DOHH2 (cell line): ENCODE measurements at regions not wholly inside any gene's neighbourhood (a gene's known extent, or its start where the extent isn't known, plus 50 kb on each side); places are given as distances from the start of the nearest gene placed in this dataset.

ENCODE experiments used
- EZH2phosphoT487 ChIP-seq: fragments of 200-600 bp; sonication (generic); IDR thresholded peaks from 2 replicates; pipeline ENCODE4 v1.6.1; 2017; ENCODE audit warnings: borderline replicate concordance, mild to moderate bottlenecking, antibody characterized with exemption, low read length, moderate library complexity, mixed read lengths
- TF ChIP-seq, protein P1 (sequence below): fragments of 200-600 bp; sonication (generic); IDR thresholded peaks from one replicate; pipeline ENCODE4 v1.5.1; 2014; ENCODE audit warnings: antibody characterized with exemption, mild to moderate bottlenecking, low read depth, low read length; ENCODE audit not compliant: poor library complexity, severe bottlenecking

DNA sequence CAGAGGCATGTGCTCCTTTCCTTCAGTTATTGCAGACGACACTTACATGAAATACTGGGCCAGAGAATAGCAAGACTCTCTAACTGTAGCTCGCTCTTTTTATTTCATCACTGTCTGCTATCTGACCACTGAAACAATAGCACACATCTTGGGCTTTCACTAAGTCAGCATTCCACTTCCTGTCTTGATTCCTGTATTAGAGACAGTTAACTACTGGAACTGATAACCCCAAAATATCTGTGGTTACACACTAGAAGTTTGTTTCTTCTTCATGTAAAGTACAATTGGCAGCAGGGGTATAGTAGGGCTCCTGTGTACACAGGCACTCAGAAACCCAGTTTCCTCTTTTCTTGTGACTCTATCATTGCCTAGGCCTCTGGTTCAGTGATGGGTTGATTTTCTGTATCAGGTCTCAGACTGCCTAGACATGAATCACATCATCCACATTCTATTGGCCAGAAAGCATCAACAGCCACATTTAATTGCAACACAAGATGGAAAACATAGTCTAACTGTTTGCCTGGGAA, 230.2 kb upstream of the CD96 start:
- TF ChIP-seq, protein P1, sequence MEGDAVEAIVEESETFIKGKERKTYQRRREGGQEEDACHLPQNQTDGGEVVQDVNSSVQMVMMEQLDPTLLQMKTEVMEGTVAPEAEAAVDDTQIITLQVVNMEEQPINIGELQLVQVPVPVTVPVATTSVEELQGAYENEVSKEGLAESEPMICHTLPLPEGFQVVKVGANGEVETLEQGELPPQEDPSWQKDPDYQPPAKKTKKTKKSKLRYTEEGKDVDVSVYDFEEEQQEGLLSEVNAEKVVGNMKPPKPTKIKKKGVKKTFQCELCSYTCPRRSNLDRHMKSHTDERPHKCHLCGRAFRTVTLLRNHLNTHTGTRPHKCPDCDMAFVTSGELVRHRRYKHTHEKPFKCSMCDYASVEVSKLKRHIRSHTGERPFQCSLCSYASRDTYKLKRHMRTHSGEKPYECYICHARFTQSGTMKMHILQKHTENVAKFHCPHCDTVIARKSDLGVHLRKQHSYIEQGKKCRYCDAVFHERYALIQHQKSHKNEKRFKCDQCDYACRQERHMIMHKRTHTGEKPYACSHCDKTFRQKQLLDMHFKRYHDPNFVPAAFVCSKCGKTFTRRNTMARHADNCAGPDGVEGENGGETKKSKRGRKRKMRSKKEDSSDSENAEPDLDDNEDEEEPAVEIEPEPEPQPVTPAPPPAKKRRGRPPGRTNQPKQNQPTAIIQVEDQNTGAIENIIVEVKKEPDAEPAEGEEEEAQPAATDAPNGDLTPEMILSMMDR = no peak
- TF ChIP-seq EZH2phosphoT487 = no peak
